ENCODE measurements at regions not wholly inside any gene's neighbourhood (a gene's known extent, or its start where the extent isn't known, plus 50 kb on each side); places are given as distances from the start of the nearest gene placed in this dataset.

GRCh38 chr5:163596608-163597315, 91.3 kb downstream of the MAT2B start:
- H3K9me3 ChIP-seq (ENCODE audit: low read depth): no peaks in the 10 kb centered on the region
- H3K36me3 ChIP-seq: no peaks in the 10 kb centered on the region
- no peak overlapping the region for H3K27ac ChIP-seq
- peaks cover 3% of the 10 kb centered on the region for H3K4me1 ChIP-seq (ENCODE audit: low read depth)
- H3K27me3 ChIP-seq: no peaks in the 10 kb centered on the region
- H3K4me3 ChIP-seq: no peak overlapping the region
- no peak for TF ChIP-seq CTCF (IDR thresholded peaks at IDR 0.05; ENCODE audit: low read depth, low read length)
- DNase-seq (ENCODE audit: low read depth in 1 of 2, low spot score in 1 of 2): no peak

- H3K27ac ChIP-seq: no peak overlapping the region
- no peak overlapping the region for H3K4me3 ChIP-seq
- no peaks in the 10 kb centered on the region for H3K36me3 ChIP-seq
- peaks cover 2% of the 10 kb centered on the region for H3K4me1 ChIP-seq (ENCODE audit: low read depth)
- H3K27me3 ChIP-seq: no peaks in the 10 kb centered on the region
- DNase-seq (ENCODE audit: low read depth in 1 of 2, low spot score in 1 of 2): no peak
- TF ChIP-seq CTCF (IDR thresholded peaks at IDR 0.05; ENCODE audit: low read depth, low read length): no peak
- no peaks in the 10 kb centered on the region for H3K9me3 ChIP-seq (ENCODE audit: low read depth)
These were observed 98.6 kb downstream of the MAT2B start for GRCh38 chr5:163604013-163604412.

GRCh38 chr5:163607256-163607655, 101.8 kb downstream of the MAT2B start:
- Histone ChIP-seq H3K27ac (no peak overlapping the region), H3K4me1 (ENCODE audit: low read depth) (peaks cover 2% of the 10 kb centered on the region)
- no peak for TF ChIP-seq CTCF (IDR thresholded peaks at IDR 0.05; ENCODE audit: low read depth, low read length)

GRCh38 chr5:163608621-163609020, 103.2 kb downstream of the MAT2B start:
- H3K4me3 ChIP-seq: no peak overlapping the region
- no peak for TF ChIP-seq CTCF (IDR thresholded peaks at IDR 0.05; ENCODE audit: low read depth, low read length)

More at GRCh38 chr5:163607256-163607655, 101.8 kb downstream of the MAT2B start:
- H3K36me3 ChIP-seq: no peaks in the 10 kb centered on the region
- no peaks in the 10 kb centered on the region for H3K9me3 ChIP-seq (ENCODE audit: low read depth)
- DNase-seq (ENCODE audit: low read depth in 1 of 2, low spot score in 1 of 2): no peak
- H3K4me3 ChIP-seq: no peak overlapping the region
- H3K27me3 ChIP-seq: no peaks in the 10 kb centered on the region

GRCh38 chr5:163609910-163610309, 104.5 kb downstream of the MAT2B start:
- no peak for DNase-seq (ENCODE audit: low read depth in 1 of 2, low spot score in 1 of 2)
- no peaks in the 10 kb centered on the region for H3K27me3 ChIP-seq
- no peaks in the 10 kb centered on the region for H3K9me3 ChIP-seq (ENCODE audit: low read depth)
- no peak overlapping the region for H3K27ac ChIP-seq
- no peaks in the 10 kb centered on the region for H3K36me3 ChIP-seq
- no peak overlapping the region for H3K4me3 ChIP-seq
- peaks cover 2% of the 10 kb centered on the region for H3K4me1 ChIP-seq (ENCODE audit: low read depth)
- no peak for TF ChIP-seq CTCF (IDR thresholded peaks at IDR 0.05; ENCODE audit: low read depth, low read length)

More at GRCh38 chr5:163608621-163609020, 103.2 kb downstream of the MAT2B start:
- H3K36me3 ChIP-seq: no peaks in the 10 kb centered on the region
- H3K27ac ChIP-seq: no peak overlapping the region
- no peaks in the 10 kb centered on the region for H3K9me3 ChIP-seq (ENCODE audit: low read depth)
- H3K4me1 ChIP-seq (ENCODE audit: low read depth): peaks cover 2% of the 10 kb centered on the region
- no peak for DNase-seq (ENCODE audit: low read depth in 1 of 2, low spot score in 1 of 2)
- H3K27me3 ChIP-seq: no peaks in the 10 kb centered on the region

All from cardiac muscle cell (in vitro differentiated cells and primary cell).